HFFc6 (cell line): ENCODE measurements at regions not wholly inside any gene's neighbourhood (a gene's known extent, or its start where the extent isn't known, plus 50 kb on each side); places are given as distances from the start of the nearest gene placed in this dataset.
A peak's percentile ranks its signal among the peaks of the same experiment; 100 is the strongest.

ENCODE experiments used
- DNase-seq: peaks from one replicate; pipeline ENCODE4 v3.0.0-alpha.2; 2018
- H3K27ac Mint-ChIP-seq: 2 replicates; pipeline ENCODE4 v1.8.0; 2020; ENCODE audit warnings: mild to moderate bottlenecking, mixed read lengths
- H3K27me3 Mint-ChIP-seq: 2 replicates; pipeline ENCODE4 v1.8.0; 2021; ENCODE audit warnings: mild to moderate bottlenecking, moderate library complexity, mixed read lengths; ENCODE audit not compliant: insufficient read depth
- H3K36me3 Mint-ChIP-seq: 2 replicates; pipeline ENCODE4 v1.8.0; 2021; ENCODE audit warnings: low read depth, mixed read lengths
- H3K4me1 Mint-ChIP-seq: 2 replicates; pipeline ENCODE4 v1.8.0; 2020; ENCODE audit warnings: low read depth, mixed read lengths
- H3K4me3 Mint-ChIP-seq: 2 replicates; pipeline ENCODE4 v1.8.0; 2020; ENCODE audit warnings: mild to moderate bottlenecking, moderate library complexity, mixed read lengths
- H3K9me3 Mint-ChIP-seq: 2 replicates; pipeline ENCODE4 v1.8.0; 2020; ENCODE audit warnings: mild to moderate bottlenecking, mixed read lengths
- TF ChIP-seq, protein P1 (sequence below): fragments of 200-600 bp; sonication (generic); IDR thresholded peaks from 2 replicates; pipeline ENCODE4 v1.5.0; 2021; ENCODE audit warnings: antibody characterized with exemption, mild to moderate bottlenecking

DNA sequence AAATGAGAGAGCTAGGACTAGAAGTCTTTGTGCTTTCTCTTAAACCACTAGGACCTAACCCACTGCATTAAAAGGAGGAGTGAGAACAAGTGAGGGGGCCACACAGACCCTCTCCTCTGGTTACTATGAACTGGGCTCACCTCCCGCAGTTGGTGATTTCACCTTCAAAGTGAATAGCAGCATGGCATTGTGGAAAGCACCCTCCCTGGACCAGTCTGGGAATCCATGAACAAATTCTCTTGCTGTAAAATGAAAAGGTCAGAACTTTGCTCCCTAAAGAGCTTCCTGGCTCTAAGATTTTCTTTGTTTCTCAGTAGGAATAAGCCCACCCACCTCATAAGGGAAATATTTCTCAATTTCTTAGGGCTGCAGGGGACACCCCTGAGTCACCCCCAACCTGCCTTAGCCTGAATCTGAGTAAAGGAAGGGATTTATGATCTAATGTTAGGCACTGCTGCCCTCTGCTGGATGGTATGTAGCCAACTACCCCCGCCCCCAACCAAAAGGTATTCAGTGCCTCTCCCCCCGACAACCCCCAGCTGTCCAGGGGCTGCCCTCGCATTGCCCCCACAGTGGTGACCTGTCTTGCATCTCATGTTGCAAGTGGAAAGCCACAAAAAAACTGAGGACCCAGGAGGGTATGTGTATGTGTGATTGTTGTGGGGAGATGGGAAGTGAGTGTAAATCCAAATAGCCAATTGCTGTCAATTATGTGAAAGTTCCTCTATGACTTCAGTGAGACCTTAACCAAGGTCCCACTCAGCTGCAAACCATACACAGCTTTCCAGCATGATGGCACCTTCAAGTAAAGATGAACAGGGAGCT, 230.9 kb upstream of the SLC14A2 start:
- TF ChIP-seq, protein P1, sequence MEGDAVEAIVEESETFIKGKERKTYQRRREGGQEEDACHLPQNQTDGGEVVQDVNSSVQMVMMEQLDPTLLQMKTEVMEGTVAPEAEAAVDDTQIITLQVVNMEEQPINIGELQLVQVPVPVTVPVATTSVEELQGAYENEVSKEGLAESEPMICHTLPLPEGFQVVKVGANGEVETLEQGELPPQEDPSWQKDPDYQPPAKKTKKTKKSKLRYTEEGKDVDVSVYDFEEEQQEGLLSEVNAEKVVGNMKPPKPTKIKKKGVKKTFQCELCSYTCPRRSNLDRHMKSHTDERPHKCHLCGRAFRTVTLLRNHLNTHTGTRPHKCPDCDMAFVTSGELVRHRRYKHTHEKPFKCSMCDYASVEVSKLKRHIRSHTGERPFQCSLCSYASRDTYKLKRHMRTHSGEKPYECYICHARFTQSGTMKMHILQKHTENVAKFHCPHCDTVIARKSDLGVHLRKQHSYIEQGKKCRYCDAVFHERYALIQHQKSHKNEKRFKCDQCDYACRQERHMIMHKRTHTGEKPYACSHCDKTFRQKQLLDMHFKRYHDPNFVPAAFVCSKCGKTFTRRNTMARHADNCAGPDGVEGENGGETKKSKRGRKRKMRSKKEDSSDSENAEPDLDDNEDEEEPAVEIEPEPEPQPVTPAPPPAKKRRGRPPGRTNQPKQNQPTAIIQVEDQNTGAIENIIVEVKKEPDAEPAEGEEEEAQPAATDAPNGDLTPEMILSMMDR: peak; percentile 84
- Mint-ChIP-seq H3K4me3 (no peak overlapping the region), H3K27me3 (peaks cover 4% of the 10 kb centered on the region; the same call in 1 of the 2 replicates), H3K27ac (no peak overlapping the region), H3K9me3 (no peaks in the 10 kb centered on the region), H3K4me1 (no peaks in the 10 kb centered on the region), H3K36me3 (no peaks in the 10 kb centered on the region)
- peak; percentile 3 for DNase-seq

DNA sequence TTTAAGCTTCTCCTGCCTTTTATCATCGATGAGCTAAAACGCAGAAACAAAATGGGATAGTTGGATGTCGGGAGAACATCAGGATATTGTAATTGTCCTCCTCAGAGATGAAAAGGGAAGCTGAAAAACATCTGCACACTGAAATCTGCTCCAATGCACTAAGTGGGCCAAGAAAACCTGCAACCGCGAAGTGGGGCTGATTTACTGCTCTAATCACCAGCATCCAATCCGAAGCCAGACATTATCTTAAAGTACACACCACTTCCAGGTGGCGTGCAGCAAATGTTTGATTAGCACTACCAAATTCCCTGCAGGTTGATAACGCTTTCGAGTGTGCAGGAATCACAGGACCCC, 230.3 kb upstream of the SLC14A2 start:
- H3K36me3 Mint-ChIP-seq: no peaks in the 10 kb centered on the region
- no peak for DNase-seq
- H3K9me3 Mint-ChIP-seq: no peaks in the 10 kb centered on the region
- peaks cover 4% of the 10 kb centered on the region; the same call in 1 of the 2 replicates for H3K27me3 Mint-ChIP-seq
- TF ChIP-seq, protein P1: no peak
- no peak overlapping the region for H3K4me3 Mint-ChIP-seq
- H3K4me1 Mint-ChIP-seq: no peaks in the 10 kb centered on the region
- no peak overlapping the region for H3K27ac Mint-ChIP-seq

DNA sequence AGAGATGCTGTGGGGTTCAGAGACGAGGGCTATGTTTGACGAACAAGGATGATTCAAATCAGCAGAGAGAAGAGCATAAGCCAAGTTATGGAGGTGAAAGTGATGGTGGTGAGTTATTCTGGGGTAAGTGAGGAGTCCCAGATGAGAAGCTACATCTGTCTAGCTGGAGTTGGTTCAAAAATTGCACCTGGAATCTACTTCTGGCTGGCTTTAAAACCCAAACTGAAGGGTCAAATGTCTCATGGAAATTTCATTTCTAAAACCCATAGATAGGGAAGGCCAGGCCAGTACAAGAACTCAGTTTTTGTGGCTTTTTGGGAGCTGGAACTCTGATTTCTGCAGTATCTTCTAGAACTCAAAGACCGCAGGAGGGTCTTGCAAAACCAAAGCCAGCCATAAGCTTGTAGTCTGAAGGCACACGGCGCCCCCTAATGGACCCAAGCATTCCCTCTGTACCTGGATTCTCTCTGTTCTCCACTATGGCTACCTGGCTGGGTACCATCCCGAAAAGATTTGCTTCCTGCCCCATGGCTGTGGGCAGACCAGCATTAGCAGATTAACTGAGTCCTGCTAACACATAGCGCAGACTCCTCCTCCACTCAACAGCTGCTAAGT, 229.1 kb upstream of the SLC14A2 start:
- no peak for DNase-seq
- TF ChIP-seq, protein P1: peak; percentile 69

DNA sequence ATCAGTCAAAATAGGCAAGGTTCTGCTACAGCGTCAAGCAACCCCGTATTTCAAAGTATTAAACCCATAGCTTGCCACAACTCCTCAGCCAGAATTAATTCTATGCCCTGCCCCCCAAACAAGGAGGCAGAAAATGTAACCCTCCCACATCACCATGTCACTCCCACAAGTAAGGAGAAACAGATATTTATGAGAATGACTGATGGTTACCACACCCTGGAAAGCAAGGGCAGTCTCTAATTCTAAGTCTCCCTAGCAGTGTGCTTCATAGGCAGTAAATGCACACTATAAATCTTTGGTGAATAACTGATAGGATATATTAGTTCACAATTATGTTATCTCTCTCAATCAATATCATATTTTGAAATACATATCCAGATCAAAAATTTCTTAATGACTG, 228.0 kb upstream of the SLC14A2 start:
- no peaks in the 10 kb centered on the region for H3K9me3 Mint-ChIP-seq
- H3K36me3 Mint-ChIP-seq: no peaks in the 10 kb centered on the region
- no peak overlapping the region for H3K27ac Mint-ChIP-seq
- peaks cover 2% of the 10 kb centered on the region; the same call in 1 of the 2 replicates for H3K27me3 Mint-ChIP-seq
- no peaks in the 10 kb centered on the region for H3K4me1 Mint-ChIP-seq
- DNase-seq: no peak
- no peak overlapping the region for H3K4me3 Mint-ChIP-seq
- TF ChIP-seq, protein P1: no peak

More for the DNA sequence above, 229.1 kb upstream of the SLC14A2 start:
- Mint-ChIP-seq H3K27ac (no peak overlapping the region), H3K4me3 (no peak overlapping the region), H3K4me1 (no peaks in the 10 kb centered on the region), H3K36me3 (no peaks in the 10 kb centered on the region), H3K9me3 (no peaks in the 10 kb centered on the region), H3K27me3 (peaks cover 4% of the 10 kb centered on the region; the same call in 1 of the 2 replicates)

DNA sequence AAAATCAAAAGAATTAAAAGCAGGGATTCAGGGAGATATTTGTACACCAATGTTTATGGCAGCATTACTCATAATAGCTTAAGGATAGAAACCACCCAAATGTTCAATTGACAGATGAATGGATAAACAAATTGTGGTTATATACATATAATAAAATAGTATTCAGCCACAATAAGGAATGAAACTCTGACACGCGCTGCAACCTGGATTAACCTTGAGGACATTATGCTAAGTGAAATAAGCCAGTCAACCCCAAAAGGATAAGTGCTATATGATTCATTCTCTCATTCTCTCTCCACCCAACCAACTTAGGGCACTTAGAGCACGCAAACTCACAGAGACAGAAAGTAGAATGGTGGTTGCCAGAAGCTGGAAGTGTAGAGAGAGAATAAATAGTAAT, 216.8 kb upstream of the SLC14A2 start:
- H3K27me3 Mint-ChIP-seq: no peaks in the 10 kb centered on the region
- H3K4me1 Mint-ChIP-seq: peaks cover 10% of the 10 kb centered on the region; the same call in 1 of the 2 replicates
- no peak for DNase-seq
- TF ChIP-seq, protein P1: no peak
- no peak overlapping the region for H3K27ac Mint-ChIP-seq
- no peaks in the 10 kb centered on the region for H3K9me3 Mint-ChIP-seq
- H3K36me3 Mint-ChIP-seq: no peaks in the 10 kb centered on the region
- H3K4me3 Mint-ChIP-seq: no peak overlapping the region
